Keratinocyte (primary cell): ENCODE measurements at regions not wholly inside any gene's neighbourhood (a gene's known extent, or its start where the extent isn't known, plus 50 kb on each side); places are given as distances from the start of the nearest gene placed in this dataset.

Experiments used
- CTCF ChIP-seq, 3 experiments: IDR thresholded peaks in 1 of 3; conservative IDR thresholded peaks in 1 of 3; optimal IDR thresholded peaks in 1 of 3; 2 replicates in 2 of 3; 3 replicates in 1 of 3; pipeline versions ENCODE3 to v1.5.1; 2011; ENCODE audit warnings: low read length in 3 of 3, mild to moderate bottlenecking in 3 of 3, moderate library complexity in 2 of 3, control low read depth in 1 of 3, inconsistent platforms in 1 of 3; ENCODE audit not compliant: insufficient read depth in 2 of 3; ENCODE audit errors: extremely low read depth in 1 of 3
- EZH2 ChIP-seq: IDR thresholded peaks from one replicate; pipeline ENCODE4 v1.6.1; 2012; ENCODE audit warnings: inconsistent platforms, mild to moderate bottlenecking, low read length, moderate library complexity

GRCh38 chr2:76312236-76312635, 601.5 kb upstream of the GCFC2 start:
- TF ChIP-seq CTCF (optimal IDR thresholded peaks at IDR 0.05 in 1 of 3, IDR thresholded peaks at IDR 0.05 in 1 of 3, conservative IDR thresholded peaks at IDR 0.05 in 1 of 3; ENCODE audit: extremely low read depth in 1 of 3, insufficient read depth in 2 of 3, low read length in 3 of 3) (no peak), EZH2 (no peak)
